ENCODE measurements at regions not wholly inside any gene's neighbourhood (a gene's known extent, or its start where the extent isn't known, plus 50 kb on each side); places are given as distances from the start of the nearest gene placed in this dataset.

DNA sequence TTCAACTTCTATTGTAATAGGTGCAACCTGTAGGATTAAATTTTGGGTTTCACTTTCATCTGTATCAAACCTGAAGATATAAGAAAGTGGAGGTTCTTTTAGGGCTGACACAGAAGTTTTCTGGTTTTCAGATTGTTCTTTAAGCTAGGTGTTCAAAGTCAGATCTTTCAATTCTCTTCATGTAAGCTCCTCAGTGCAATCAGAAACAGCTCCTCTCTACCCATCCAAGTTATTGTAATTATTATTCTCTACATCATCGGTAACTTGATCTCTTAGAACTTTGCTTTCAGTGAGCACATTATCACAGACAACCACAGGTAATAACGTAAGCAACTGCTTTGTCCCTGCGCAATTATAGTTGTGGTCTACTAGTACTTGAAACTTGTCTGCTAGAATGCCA is 179.4 kb downstream of the MYCN start:
- Histone ChIP-seq H3K9ac (ENCODE audit: low read length) (no peak overlapping the region), H3K9me3 (ENCODE audit: insufficient read depth, low read length) (no peaks in the 10 kb centered on the region), H3K4me3 (ENCODE audit: insufficient read depth, low read length, poor library complexity, severe bottlenecking) (no peak overlapping the region), H2AFZ (ENCODE audit: low read depth, low read length, severe bottlenecking) (no peak overlapping the region), H3K9me2 (replicated peaks; ENCODE audit: insufficient read depth, low read length) (no peaks in the 10 kb centered on the region), H3F3A (ENCODE audit: insufficient read depth) (no peaks in the 10 kb centered on the region), H4K20me1 (ENCODE audit: low read depth, low read length) (no peaks in the 10 kb centered on the region), H3K36me3 (ENCODE audit: low read length) (no peaks in the 10 kb centered on the region), H3K4me2 (ENCODE audit: low read depth, low read length, poor library complexity, severe bottlenecking) (no peak overlapping the region), H3K27me3 (ENCODE audit: low read length) (no peaks in the 10 kb centered on the region), H3K79me2 (ENCODE audit: insufficient read depth, low read length) (no peaks in the 10 kb centered on the region), H3K27ac (ENCODE audit: low read depth, low read length) (no peak overlapping the region)
- TF ChIP-seq EZH2phosphoT487 (conservative IDR thresholded peaks at IDR 0.05; ENCODE audit: low read length): no peak
- TF ChIP-seq, protein P1, sequence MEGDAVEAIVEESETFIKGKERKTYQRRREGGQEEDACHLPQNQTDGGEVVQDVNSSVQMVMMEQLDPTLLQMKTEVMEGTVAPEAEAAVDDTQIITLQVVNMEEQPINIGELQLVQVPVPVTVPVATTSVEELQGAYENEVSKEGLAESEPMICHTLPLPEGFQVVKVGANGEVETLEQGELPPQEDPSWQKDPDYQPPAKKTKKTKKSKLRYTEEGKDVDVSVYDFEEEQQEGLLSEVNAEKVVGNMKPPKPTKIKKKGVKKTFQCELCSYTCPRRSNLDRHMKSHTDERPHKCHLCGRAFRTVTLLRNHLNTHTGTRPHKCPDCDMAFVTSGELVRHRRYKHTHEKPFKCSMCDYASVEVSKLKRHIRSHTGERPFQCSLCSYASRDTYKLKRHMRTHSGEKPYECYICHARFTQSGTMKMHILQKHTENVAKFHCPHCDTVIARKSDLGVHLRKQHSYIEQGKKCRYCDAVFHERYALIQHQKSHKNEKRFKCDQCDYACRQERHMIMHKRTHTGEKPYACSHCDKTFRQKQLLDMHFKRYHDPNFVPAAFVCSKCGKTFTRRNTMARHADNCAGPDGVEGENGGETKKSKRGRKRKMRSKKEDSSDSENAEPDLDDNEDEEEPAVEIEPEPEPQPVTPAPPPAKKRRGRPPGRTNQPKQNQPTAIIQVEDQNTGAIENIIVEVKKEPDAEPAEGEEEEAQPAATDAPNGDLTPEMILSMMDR (IDR thresholded peaks at IDR 0.05; ENCODE audit: insufficient read depth, low read length, poor library complexity, severe bottlenecking): no peak

DNA sequence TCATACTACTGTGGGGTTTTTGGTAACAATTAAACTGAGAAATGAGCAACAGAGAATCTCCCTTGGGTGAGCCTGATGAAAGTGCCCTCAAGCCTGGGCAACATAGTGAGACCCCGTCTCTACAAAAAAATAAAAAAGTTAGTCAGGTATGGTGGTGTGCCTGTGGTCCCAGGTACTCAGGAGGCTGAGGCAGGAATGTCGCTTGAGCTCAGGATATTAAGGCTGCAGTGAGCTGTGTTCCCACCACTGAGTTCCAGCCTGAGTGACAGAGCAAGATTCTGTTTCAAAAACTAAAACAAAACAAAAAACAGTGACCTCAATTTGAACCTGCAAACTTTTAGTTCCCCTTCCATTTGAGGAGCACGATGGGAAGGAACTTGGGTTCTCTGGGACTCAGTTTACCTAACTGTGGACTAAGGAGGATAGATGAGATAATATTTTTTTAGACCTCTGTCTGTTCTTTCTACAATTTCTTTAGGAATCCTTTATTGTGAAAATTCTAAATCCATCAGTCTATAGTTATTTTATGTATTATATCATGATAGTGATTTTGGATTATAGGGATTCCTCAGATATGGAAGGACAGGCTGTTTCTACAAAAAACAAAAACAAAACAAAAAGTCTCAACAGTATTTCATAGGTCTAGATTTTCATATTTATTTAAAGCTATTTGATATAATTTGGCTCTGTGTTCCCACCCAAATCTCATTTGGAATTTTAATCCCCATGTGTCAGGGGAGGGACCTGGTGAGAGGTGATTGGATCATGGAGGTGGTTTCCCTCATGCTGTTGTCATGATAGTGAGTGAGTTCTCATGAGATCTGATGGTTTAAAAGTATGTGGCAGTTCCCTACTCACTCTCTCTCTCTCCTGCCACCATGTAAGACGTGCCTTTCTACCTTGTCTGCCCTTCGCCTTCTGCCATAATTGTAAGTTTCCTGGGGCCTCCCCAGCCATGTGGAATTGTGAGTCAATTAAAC is 178.6 kb downstream of the MYCN start:
- H3K4me3 ChIP-seq (ENCODE audit: insufficient read depth, low read length, poor library complexity, severe bottlenecking): no peak overlapping the region
- no peaks in the 10 kb centered on the region for H3K36me3 ChIP-seq (ENCODE audit: low read length)
- no peak overlapping the region for H3K9ac ChIP-seq (ENCODE audit: low read length)
- TF ChIP-seq, protein P1 (IDR thresholded peaks at IDR 0.05; ENCODE audit: insufficient read depth, low read length, poor library complexity, severe bottlenecking): no peak
- TF ChIP-seq EZH2phosphoT487 (conservative IDR thresholded peaks at IDR 0.05; ENCODE audit: low read length): no peak
- H3F3A ChIP-seq (ENCODE audit: insufficient read depth): no peaks in the 10 kb centered on the region
- no peak overlapping the region for H2AFZ ChIP-seq (ENCODE audit: low read depth, low read length, severe bottlenecking)
- H3K9me2 ChIP-seq (replicated peaks; ENCODE audit: insufficient read depth, low read length): no peaks in the 10 kb centered on the region
- H3K4me2 ChIP-seq (ENCODE audit: low read depth, low read length, poor library complexity, severe bottlenecking): no peak overlapping the region
- no peaks in the 10 kb centered on the region for H3K27me3 ChIP-seq (ENCODE audit: low read length)
- no peaks in the 10 kb centered on the region for H3K79me2 ChIP-seq (ENCODE audit: insufficient read depth, low read length)
- no peaks in the 10 kb centered on the region for H4K20me1 ChIP-seq (ENCODE audit: low read depth, low read length)
- H3K9me3 ChIP-seq (ENCODE audit: insufficient read depth, low read length): no peaks in the 10 kb centered on the region
- no peak overlapping the region for H3K27ac ChIP-seq (ENCODE audit: low read depth, low read length)

DNA sequence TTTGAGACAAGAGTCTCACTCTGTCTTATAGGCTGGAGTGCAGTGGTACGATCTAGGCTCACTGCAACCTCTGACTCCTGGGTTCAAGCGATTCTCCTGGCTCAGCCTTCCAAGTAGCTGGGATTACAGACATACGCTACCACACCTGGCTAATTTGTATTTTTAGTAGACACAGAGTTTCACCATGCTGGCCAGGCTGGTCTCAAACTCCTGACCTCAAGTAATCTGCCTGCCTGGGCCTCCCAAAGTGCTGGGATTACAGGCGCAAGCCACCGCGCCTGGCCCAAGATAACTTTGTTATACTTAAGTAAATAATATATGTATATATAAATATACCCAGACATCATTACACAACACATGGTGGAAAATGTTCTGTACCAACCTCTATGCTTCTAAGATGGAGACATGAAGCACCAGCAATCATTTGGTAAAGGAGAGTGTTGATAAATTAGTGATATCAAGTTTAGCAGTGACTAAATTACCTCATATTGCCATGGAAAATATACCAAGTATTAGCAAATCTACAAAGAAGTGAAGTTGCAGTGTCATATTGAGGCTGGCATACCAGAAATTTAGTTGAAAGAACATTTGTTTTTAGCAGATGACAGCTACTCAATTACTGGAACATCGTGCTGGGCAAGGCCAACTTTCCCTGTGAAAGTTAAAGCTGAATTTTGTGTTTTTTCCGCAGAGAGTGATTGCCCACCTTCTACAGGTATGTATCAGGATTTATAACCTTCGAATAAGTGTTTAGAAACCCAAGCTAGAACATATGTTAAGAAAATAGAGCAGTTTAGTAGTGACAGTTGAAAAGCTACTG is 177.7 kb downstream of the MYCN start:
- H3K9ac ChIP-seq (ENCODE audit: low read length): no peak overlapping the region
- no peaks in the 10 kb centered on the region for H3K36me3 ChIP-seq (ENCODE audit: low read length)
- no peak overlapping the region for H2AFZ ChIP-seq (ENCODE audit: low read depth, low read length, severe bottlenecking)
- H3K4me3 ChIP-seq (ENCODE audit: insufficient read depth, low read length, poor library complexity, severe bottlenecking): no peak overlapping the region
- TF ChIP-seq, protein P1 (IDR thresholded peaks at IDR 0.05; ENCODE audit: insufficient read depth, low read length, poor library complexity, severe bottlenecking): no peak
- TF ChIP-seq EZH2phosphoT487 (conservative IDR thresholded peaks at IDR 0.05; ENCODE audit: low read length): no peak
- H3K27me3 ChIP-seq (ENCODE audit: low read length): no peaks in the 10 kb centered on the region
- no peak overlapping the region for H3K27ac ChIP-seq (ENCODE audit: low read depth, low read length)
- no peaks in the 10 kb centered on the region for H3K79me2 ChIP-seq (ENCODE audit: insufficient read depth, low read length)
- H3K4me2 ChIP-seq (ENCODE audit: low read depth, low read length, poor library complexity, severe bottlenecking): no peak overlapping the region
- H3K9me2 ChIP-seq (replicated peaks; ENCODE audit: insufficient read depth, low read length): no peaks in the 10 kb centered on the region
- H3F3A ChIP-seq (ENCODE audit: insufficient read depth): no peaks in the 10 kb centered on the region
- no peaks in the 10 kb centered on the region for H4K20me1 ChIP-seq (ENCODE audit: low read depth, low read length)
- no peaks in the 10 kb centered on the region for H3K9me3 ChIP-seq (ENCODE audit: insufficient read depth, low read length)
